A673 (cell line): ENCODE measurements at regions not wholly inside any gene's neighbourhood (a gene's known extent, or its start where the extent isn't known, plus 50 kb on each side); places are given as distances from the start of the nearest gene placed in this dataset.
"Not testable (repeated sequence)": the region's sequence is repeated elsewhere in the genome, so short reads cannot be mapped to it uniquely, and the experiment has no call there.

Source experiments
- EZH2 ChIP-seq: fragments of 200-600 bp; sonication (generic); IDR thresholded peaks from 2 replicates; pipeline ENCODE4 v1.6.1; 2017; ENCODE audit warnings: borderline replicate concordance, low read depth, mild to moderate bottlenecking, mixed read lengths, antibody characterized with exemption, low read length; ENCODE audit not compliant: poor library complexity, severe bottlenecking
- TF ChIP-seq, protein P1 (sequence below): fragments of 300-800, 200-600 bp; sonication (generic); conservative IDR thresholded peaks from 2 replicates; pipeline ENCODE4 v1.5.1; 2017; ENCODE audit warnings: low read depth, mild to moderate bottlenecking, antibody characterized with exemption, low read length, moderate library complexity, mixed read lengths

DNA sequence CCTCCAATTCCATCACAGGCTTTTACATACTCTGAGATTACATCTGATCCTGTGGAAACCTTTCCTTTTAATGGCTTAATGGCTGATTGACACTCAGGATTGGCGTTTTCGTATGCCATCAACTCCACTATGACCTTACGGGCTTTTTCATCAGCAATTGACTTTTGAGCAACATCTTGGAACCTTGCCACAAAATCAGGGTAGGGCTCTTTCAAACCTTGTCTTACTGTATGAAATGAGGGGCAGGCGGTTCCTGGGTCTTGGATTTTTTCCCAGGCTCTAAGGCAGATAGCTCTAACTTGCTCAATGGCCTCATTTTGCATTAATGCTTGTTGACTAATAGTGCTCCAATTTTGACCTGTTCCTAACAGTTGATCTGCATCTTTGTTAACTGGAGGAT lies 250.9 kb upstream of the PRKCQ start:
- TF ChIP-seq, protein P1, sequence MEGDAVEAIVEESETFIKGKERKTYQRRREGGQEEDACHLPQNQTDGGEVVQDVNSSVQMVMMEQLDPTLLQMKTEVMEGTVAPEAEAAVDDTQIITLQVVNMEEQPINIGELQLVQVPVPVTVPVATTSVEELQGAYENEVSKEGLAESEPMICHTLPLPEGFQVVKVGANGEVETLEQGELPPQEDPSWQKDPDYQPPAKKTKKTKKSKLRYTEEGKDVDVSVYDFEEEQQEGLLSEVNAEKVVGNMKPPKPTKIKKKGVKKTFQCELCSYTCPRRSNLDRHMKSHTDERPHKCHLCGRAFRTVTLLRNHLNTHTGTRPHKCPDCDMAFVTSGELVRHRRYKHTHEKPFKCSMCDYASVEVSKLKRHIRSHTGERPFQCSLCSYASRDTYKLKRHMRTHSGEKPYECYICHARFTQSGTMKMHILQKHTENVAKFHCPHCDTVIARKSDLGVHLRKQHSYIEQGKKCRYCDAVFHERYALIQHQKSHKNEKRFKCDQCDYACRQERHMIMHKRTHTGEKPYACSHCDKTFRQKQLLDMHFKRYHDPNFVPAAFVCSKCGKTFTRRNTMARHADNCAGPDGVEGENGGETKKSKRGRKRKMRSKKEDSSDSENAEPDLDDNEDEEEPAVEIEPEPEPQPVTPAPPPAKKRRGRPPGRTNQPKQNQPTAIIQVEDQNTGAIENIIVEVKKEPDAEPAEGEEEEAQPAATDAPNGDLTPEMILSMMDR, result not testable (repeated sequence)
- TF ChIP-seq EZH2, result not testable (repeated sequence)
